OCI-LY3 (cell line): ENCODE measurements at regions not wholly inside any gene's neighbourhood (a gene's known extent, or its start where the extent isn't known, plus 50 kb on each side); places are given as distances from the start of the nearest gene placed in this dataset.

Experiments
- H2AFZ ChIP-seq: fragments of 200-600, 300-600 bp; shearing (Covaris generic); 2 replicates; pipeline ENCODE4 v1.6.0; 2014; ENCODE audit warnings: antibody characterized with exemption, low read depth, low read length
- H3K27ac ChIP-seq: fragments of 200-600, 300-600 bp; sonication (generic); 2 replicates; pipeline ENCODE4 v1.5.1; 2014; ENCODE audit warnings: mild to moderate bottlenecking, low read length, moderate library complexity, mixed read lengths
- H3K27me3 ChIP-seq: fragments of 200-600, 300-600 bp; sonication (generic); 2 replicates; pipeline ENCODE4 v1.6.1; 2014; ENCODE audit warnings: low read depth, low read length, mixed read lengths
- H3K36me3 ChIP-seq: fragments of 200-600, 300-600 bp; sonication (generic); replicated peaks from 2 replicates; pipeline ENCODE3; 2014; ENCODE audit warnings: low read depth, low read length, mixed read lengths
- H3K4me1 ChIP-seq: fragments of 300-600, 200-600 bp; sonication (generic); 2 replicates; pipeline ENCODE4 v1.6.1; 2014; ENCODE audit warnings: low read length, mixed read lengths
- H3K4me2 ChIP-seq: fragments of 200-600, 300-600 bp; sonication (generic); 2 replicates; pipeline ENCODE4 v1.6.1; 2014; ENCODE audit warnings: low read length, mixed read lengths
- H3K4me3 ChIP-seq: fragments of 300-600, 200-600 bp; sonication (generic); 2 replicates; pipeline ENCODE4 v1.5.1; 2014; ENCODE audit warnings: antibody characterized with exemption, mild to moderate bottlenecking, low read length, moderate library complexity
- H3K79me2 ChIP-seq: fragments of 300-600, 200-600 bp; shearing (Covaris generic); 2 replicates; pipeline ENCODE4 v1.6.1; 2014; ENCODE audit warnings: mild to moderate bottlenecking, low read length, mixed read lengths
- H3K9ac ChIP-seq: fragments of 300-600, 200-600 bp; shearing (Covaris generic); 2 replicates; pipeline ENCODE4 v1.6.0; 2014; ENCODE audit warnings: mild to moderate bottlenecking, low read length, moderate library complexity
- H3K9me3 ChIP-seq: fragments of 200-600, 300-600 bp; shearing (Covaris generic); 2 replicates; pipeline ENCODE4 v1.6.1; 2014; ENCODE audit warnings: low read length, mixed read lengths; ENCODE audit not compliant: insufficient read depth
- H4K20me1 ChIP-seq: fragments of 200-600, 300-600 bp; sonication (generic); 2 replicates; pipeline ENCODE4 v1.6.1; 2016; ENCODE audit warnings: low read length, mixed read lengths; ENCODE audit not compliant: insufficient read depth
- CTCF ChIP-seq: fragments of 200-600, 300-600 bp; sonication (generic); IDR thresholded peaks from 2 replicates; pipeline ENCODE4 v1.5.1; 2014; ENCODE audit warnings: antibody characterized with exemption, low read length, low read depth
- EZH2phosphoT487 ChIP-seq: fragments of 200-600 bp; shearing (Covaris generic); IDR thresholded peaks from 2 replicates; pipeline ENCODE4 v1.6.1; 2018; ENCODE audit warnings: antibody characterized with exemption, mixed run types, low read depth

- no peak overlapping the region for H3K9ac ChIP-seq
- no peaks in the 10 kb centered on the region for H4K20me1 ChIP-seq
- TF ChIP-seq EZH2phosphoT487, result no peak
- TF ChIP-seq CTCF, result no peak
- no peak overlapping the region for H3K27ac ChIP-seq
- H3K9me3 ChIP-seq, result no peaks in the 10 kb centered on the region
- no peak overlapping the region for H2AFZ ChIP-seq
- no peak overlapping the region for H3K4me2 ChIP-seq
- no peaks in the 10 kb centered on the region for H3K36me3 ChIP-seq
- no peaks in the 10 kb centered on the region for H3K4me1 ChIP-seq
- H3K79me2 ChIP-seq, result no peaks in the 10 kb centered on the region
- no peaks in the 10 kb centered on the region for H3K27me3 ChIP-seq
- no peak overlapping the region for H3K4me3 ChIP-seq
Measured at GRCh38 chr6:115821798-115822197, 238.9 kb downstream of the FRK start.

GRCh38 chr6:115819506-115819905 lies 241.2 kb downstream of the FRK start:
- TF ChIP-seq EZH2phosphoT487 (no peak), CTCF (no peak)
- H3K4me1 ChIP-seq, result no peaks in the 10 kb centered on the region
- no peaks in the 10 kb centered on the region for H3K9me3 ChIP-seq
- H3K79me2 ChIP-seq, result no peaks in the 10 kb centered on the region
- no peak overlapping the region for H3K4me3 ChIP-seq
- H4K20me1 ChIP-seq, result no peaks in the 10 kb centered on the region
- H3K36me3 ChIP-seq, result no peaks in the 10 kb centered on the region
- no peak overlapping the region for H2AFZ ChIP-seq
- no peak overlapping the region for H3K9ac ChIP-seq
- no peaks in the 10 kb centered on the region for H3K27me3 ChIP-seq
- H3K27ac ChIP-seq, result no peak overlapping the region
- H3K4me2 ChIP-seq, result no peak overlapping the region

- Histone ChIP-seq H3K9ac (no peak overlapping the region), H3K9me3 (no peaks in the 10 kb centered on the region), H3K36me3 (no peaks in the 10 kb centered on the region), H3K79me2 (no peaks in the 10 kb centered on the region), H4K20me1 (no peaks in the 10 kb centered on the region), H3K4me2 (no peak overlapping the region), H2AFZ (no peak overlapping the region), H3K4me1 (no peaks in the 10 kb centered on the region), H3K27ac (no peak overlapping the region), H3K4me3 (no peak overlapping the region), H3K27me3 (no peaks in the 10 kb centered on the region)
- TF ChIP-seq CTCF, result no peak
- TF ChIP-seq EZH2phosphoT487, result no peak
Measured at GRCh38 chr6:115817161-115817560, 243.5 kb downstream of the FRK start.

- H2AFZ ChIP-seq, result no peak overlapping the region
- TF ChIP-seq CTCF (no peak), EZH2phosphoT487 (no peak)
Measured at GRCh38 chr6:115814907-115815306, 245.8 kb downstream of the FRK start.

More at GRCh38 chr6:115814907-115815306, 245.8 kb downstream of the FRK start:
- Histone ChIP-seq H3K4me3 (no peak overlapping the region), H3K79me2 (no peaks in the 10 kb centered on the region), H3K36me3 (no peaks in the 10 kb centered on the region), H3K9ac (no peak overlapping the region), H3K9me3 (no peaks in the 10 kb centered on the region), H3K4me2 (no peak overlapping the region), H3K27me3 (no peaks in the 10 kb centered on the region), H3K27ac (no peak overlapping the region), H4K20me1 (no peaks in the 10 kb centered on the region), H3K4me1 (no peaks in the 10 kb centered on the region)
